GM12891 (cell line): ENCODE measurements at regions not wholly inside any gene's neighbourhood (a gene's known extent, or its start where the extent isn't known, plus 50 kb on each side); places are given as distances from the start of the nearest gene placed in this dataset.

Experiments
- POLR2A ChIP-seq: IDR thresholded peaks from 2 replicates; pipeline ENCODE4 v1.6.1; 2011; ENCODE audit warnings: low read depth, low read length, control low read depth
- POLR2AphosphoS5 ChIP-seq: IDR thresholded peaks from 2 replicates; pipeline ENCODE4 v1.6.1; 2011; ENCODE audit warnings: low read depth, low read length, control low read depth
- SPI1 ChIP-seq: IDR thresholded peaks from 2 replicates; pipeline ENCODE4 v1.6.1; 2011; ENCODE audit warnings: low read depth, low read length, control low read depth
- TAF1 ChIP-seq: IDR thresholded peaks from 2 replicates; pipeline ENCODE4 v1.6.1; 2011; ENCODE audit warnings: low read depth, low read length, control low read depth

- TF ChIP-seq POLR2A (no peak), TAF1 (no peak), POLR2AphosphoS5 (no peak), SPI1 (no peak)
These were observed 113.9 kb downstream of the COPS8 start for GRCh38 chr2:237199577-237199976.
